Chondrocyte (in vitro differentiated cells): ENCODE measurements at regions not wholly inside any gene's neighbourhood (a gene's known extent, or its start where the extent isn't known, plus 50 kb on each side); places are given as distances from the start of the nearest gene placed in this dataset.

Source experiments
- DNase-seq: peaks from one replicate; pipeline ENCODE4 v3.0.0; 2021; ENCODE audit warnings: mixed read lengths, low spot score
- H3K27ac Mint-ChIP-seq: one replicate; pipeline ENCODE4 v1.8.0; 2021; ENCODE audit warnings: mild to moderate bottlenecking, moderate library complexity, mixed read lengths; ENCODE audit not compliant: unreplicated experiment
- H3K27me3 Mint-ChIP-seq: 2 replicates; pipeline ENCODE4 v1.8.0; 2021; ENCODE audit warnings: low read depth, mixed read lengths
- H3K36me3 Mint-ChIP-seq: 2 replicates; pipeline ENCODE4 v1.8.0; 2021; ENCODE audit warnings: low read depth, mixed read lengths
- H3K4me1 Mint-ChIP-seq: 2 replicates; pipeline ENCODE4 v1.8.0; 2021; ENCODE audit warnings: low read depth, mild to moderate bottlenecking, mixed read lengths
- H3K4me3 Mint-ChIP-seq: one replicate; pipeline ENCODE4 v1.8.0; 2021; ENCODE audit warnings: mild to moderate bottlenecking, moderate library complexity, mixed read lengths; ENCODE audit not compliant: unreplicated experiment
- H3K9me3 Mint-ChIP-seq: 2 replicates; pipeline ENCODE4 v1.8.0; 2021; ENCODE audit warnings: low read depth, mixed read lengths
- CTCF ChIP-seq: fragments of 200-600 bp; sonication (generic); IDR thresholded peaks from 2 replicates; pipeline ENCODE4 v1.5.0; 2021; ENCODE audit warnings: antibody characterized with exemption, mild to moderate bottlenecking, moderate library complexity

GRCh38 chr5:173837654-173838053 lies 50.5 kb upstream of the CPEB4 start:
- H3K27ac Mint-ChIP-seq, result no peak overlapping the region
- H3K4me1 Mint-ChIP-seq, result peaks cover 4% of the 10 kb centered on the region
- no peak for TF ChIP-seq CTCF
- H3K4me3 Mint-ChIP-seq, result no peak overlapping the region
- no peaks in the 10 kb centered on the region for H3K36me3 Mint-ChIP-seq
- DNase-seq, result no peak
- H3K27me3 Mint-ChIP-seq, result no peaks in the 10 kb centered on the region
- H3K9me3 Mint-ChIP-seq, result no peaks in the 10 kb centered on the region
